HEK293 (cell line): ENCODE measurements at regions not wholly inside any gene's neighbourhood (a gene's known extent, or its start where the extent isn't known, plus 50 kb on each side); places are given as distances from the start of the nearest gene placed in this dataset.

Source experiments
- CTCF ChIA-PET: fragments of 350-600 bp; formaldehyde crosslinking; extraction: SDS; loops from one replicate; lab custom pipeline; 2021; ENCODE audit warnings: antibody characterized with exemption; lab: Yijun Ruan, JAX
- POLR2A ChIA-PET: fragments of 300-600 bp; formaldehyde crosslinking; extraction: SDS; loops from one replicate; lab custom pipeline; 2020; ENCODE audit warnings: antibody characterized with exemption, inconsistent platforms; lab: Yijun Ruan, JAX
- H3K27ac ChIP-seq: fragments of 200-500 bp; sonication (Bioruptor generic); 2 replicates; pipeline ENCODE4 v1.5.1; 2014; ENCODE audit warnings: low read depth, low read length, control low read depth, inconsistent platforms; ENCODE audit errors: extremely low read depth
- H3K36me3 ChIP-seq, 2 experiments: fragments of 200-500 bp in 1 of 2; sonication (Bioruptor generic) in 1 of 2; 1 replicate in 1 of 2; 2 replicates in 1 of 2; pipeline ENCODE4 v1.5.1; 2014 to 2017; ENCODE audit warnings: inconsistent platforms in 2 of 2, low read length in 2 of 2; ENCODE audit not compliant: control insufficient read depth in 2 of 2, insufficient read depth in 1 of 2
- H3K4me1 ChIP-seq: fragments of 200-500 bp; sonication (Bioruptor generic); 2 replicates; pipeline ENCODE4 v1.5.1; 2014; ENCODE audit warnings: mild to moderate bottlenecking, low read length, inconsistent platforms; ENCODE audit not compliant: control insufficient read depth, insufficient read depth
- H3K4me3 ChIP-seq: 2 replicates; pipeline ENCODE4 v1.5.1; 2011; ENCODE audit warnings: low read depth, mild to moderate bottlenecking, control low read depth, low read length, moderate library complexity
- H3K9me3 ChIP-seq: fragments of 200-500 bp; sonication (Bioruptor generic); 2 replicates; pipeline ENCODE4 v1.5.1; 2014; ENCODE audit warnings: low read depth, low read length, inconsistent platforms; ENCODE audit not compliant: control insufficient read depth, insufficient read depth
- BCL11A ChIP-seq: fragments of 450-650 bp; formaldehyde crosslinking; IDR thresholded peaks from 2 replicates; pipeline ENCODE4 v1.5.1; 2016; ENCODE audit warnings: low read depth, missing biosample characterization, missing genetic modification characterization
- HOXA7 ChIP-seq: sonication (generic); formaldehyde crosslinking; IDR thresholded peaks from 2 replicates; pipeline ENCODE4 v1.8.1; 2022; ENCODE audit warnings: missing genetic modification reagents, borderline replicate concordance
- HOXC10 ChIP-seq: sonication (generic); formaldehyde crosslinking; IDR thresholded peaks from 2 replicates; pipeline ENCODE4 v1.8.1; 2023; ENCODE audit warnings: mild to moderate bottlenecking, missing genetic modification reagents
- KLF1 ChIP-seq: fragments of 450-650 bp; formaldehyde crosslinking; IDR thresholded peaks from 2 replicates; pipeline ENCODE4 v1.5.1; 2016; ENCODE audit warnings: missing biosample characterization, missing genetic modification characterization
- MEIS1 ChIP-seq: sonication (generic); formaldehyde crosslinking; IDR thresholded peaks from 2 replicates; pipeline ENCODE4 v1.8.1; 2022; ENCODE audit warnings: missing genetic modification reagents, mild to moderate bottlenecking, borderline replicate concordance
- OVOL3 ChIP-seq: fragments of 450-650 bp; formaldehyde crosslinking; IDR thresholded peaks from 2 replicates; pipeline ENCODE4 v1.5.1; 2016; ENCODE audit warnings: missing biosample characterization, missing genetic modification characterization
- YY1 ChIP-seq: fragments of 450-650 bp; formaldehyde crosslinking; IDR thresholded peaks from 2 replicates; pipeline ENCODE4 v1.5.1; 2018; ENCODE audit warnings: missing biosample characterization, missing genetic modification characterization
- ZBTB17 ChIP-seq: fragments of 450-650 bp; formaldehyde crosslinking; IDR thresholded peaks from 2 replicates; pipeline ENCODE4 v1.5.1; 2016; ENCODE audit warnings: missing biosample characterization, missing genetic modification characterization
- ZFP37 ChIP-seq: fragments of 450-650 bp; formaldehyde crosslinking; IDR thresholded peaks from 2 replicates; pipeline ENCODE4 v1.5.1; 2016; ENCODE audit warnings: missing biosample characterization, missing genetic modification characterization
- ZNF112 ChIP-seq: fragments of 450-650 bp; formaldehyde crosslinking; IDR thresholded peaks from 2 replicates; pipeline ENCODE4 v1.5.0; 2017; ENCODE audit warnings: missing biosample characterization, missing genetic modification characterization
- ZNF146 ChIP-seq: fragments of 450-650 bp; formaldehyde crosslinking; IDR thresholded peaks from 2 replicates; pipeline ENCODE4 v1.5.1; 2016; ENCODE audit warnings: missing biosample characterization, missing genetic modification characterization
- ZNF157 ChIP-seq: fragments of 450-650 bp; formaldehyde crosslinking; IDR thresholded peaks from 2 replicates; pipeline ENCODE4 v1.5.1; 2016; ENCODE audit warnings: missing biosample characterization, missing genetic modification characterization
- ZNF211 ChIP-seq: fragments of 450-650 bp; formaldehyde crosslinking; IDR thresholded peaks from 2 replicates; pipeline ENCODE4 v1.5.1; 2016; ENCODE audit warnings: low read depth, missing biosample characterization, missing genetic modification characterization
- ZNF223 ChIP-seq: fragments of 450-650 bp; formaldehyde crosslinking; IDR thresholded peaks from 2 replicates; pipeline ENCODE4 v1.5.1; 2016; ENCODE audit warnings: missing biosample characterization, missing genetic modification characterization
- ZNF23 ChIP-seq: fragments of 450-650 bp; formaldehyde crosslinking; IDR thresholded peaks from 2 replicates; pipeline ENCODE4 v1.5.1; 2016; ENCODE audit warnings: missing biosample characterization, missing genetic modification characterization, borderline replicate concordance
- ZNF248 ChIP-seq: fragments of 450-650 bp; formaldehyde crosslinking; IDR thresholded peaks from 2 replicates; pipeline ENCODE4 v1.5.1; 2017; ENCODE audit warnings: missing biosample characterization, missing genetic modification characterization
- ZNF335 ChIP-seq: fragments of 450-650 bp; formaldehyde crosslinking; conservative IDR thresholded peaks from 2 replicates; pipeline ENCODE4 v1.5.1; 2016; ENCODE audit warnings: missing biosample characterization, missing genetic modification characterization
- ZNF394 ChIP-seq: fragments of 450-650 bp; formaldehyde crosslinking; IDR thresholded peaks from 2 replicates; pipeline ENCODE4 v1.5.1; 2016; ENCODE audit warnings: missing biosample characterization, missing genetic modification characterization, mild to moderate bottlenecking, moderate library complexity, borderline replicate concordance
- ZNF48 ChIP-seq: fragments of 450-650 bp; formaldehyde crosslinking; IDR thresholded peaks from 2 replicates; pipeline ENCODE4 v1.5.1; 2016; ENCODE audit warnings: missing biosample characterization, missing genetic modification characterization
- ZNF548 ChIP-seq: fragments of 450-650 bp; formaldehyde crosslinking; IDR thresholded peaks from 2 replicates; pipeline ENCODE4 v1.5.1; 2016; ENCODE audit warnings: missing biosample characterization, missing genetic modification characterization
- ZNF549 ChIP-seq: fragments of 450-650 bp; IDR thresholded peaks from 2 replicates; pipeline ENCODE4 v1.5.1; 2018; ENCODE audit warnings: missing biosample characterization, missing genetic modification characterization, mild to moderate bottlenecking, inconsistent platforms, moderate library complexity
- ZNF560 ChIP-seq: fragments of 450-650 bp; formaldehyde crosslinking; IDR thresholded peaks from 2 replicates; pipeline ENCODE4 v1.5.1; 2017; ENCODE audit warnings: missing biosample characterization, missing genetic modification characterization, borderline replicate concordance
- ZNF571 ChIP-seq: fragments of 450-650 bp; formaldehyde crosslinking; IDR thresholded peaks from 2 replicates; pipeline ENCODE4 v1.5.0; 2017; ENCODE audit warnings: missing biosample characterization, missing genetic modification characterization
- ZNF600 ChIP-seq: fragments of 450-650 bp; formaldehyde crosslinking; IDR thresholded peaks from 2 replicates; pipeline ENCODE4 v1.5.1; 2016; ENCODE audit warnings: missing biosample characterization, missing genetic modification characterization
- ZNF610 ChIP-seq: fragments of 450-650 bp; formaldehyde crosslinking; IDR thresholded peaks from 2 replicates; pipeline ENCODE4 v1.5.1; 2016; ENCODE audit warnings: missing biosample characterization, missing genetic modification characterization, borderline replicate concordance
- ZNF629 ChIP-seq: fragments of 450-650 bp; formaldehyde crosslinking; IDR thresholded peaks from 2 replicates; pipeline ENCODE4 v1.5.1; 2017; ENCODE audit warnings: missing biosample characterization, missing genetic modification characterization
- ZNF660 ChIP-seq: fragments of 450-650 bp; IDR thresholded peaks from 2 replicates; pipeline ENCODE4 v1.5.1; 2018; ENCODE audit warnings: missing biosample characterization, mild to moderate bottlenecking, missing genetic modification characterization
- ZNF777 ChIP-seq: fragments of 450-650 bp; formaldehyde crosslinking; IDR thresholded peaks from 2 replicates; pipeline ENCODE4 v1.5.1; 2017; ENCODE audit warnings: missing biosample characterization, missing genetic modification characterization, borderline replicate concordance
- ZNF837 ChIP-seq: fragments of 450-650 bp; formaldehyde crosslinking; IDR thresholded peaks from 2 replicates; pipeline ENCODE4 v1.5.1; 2016; ENCODE audit warnings: missing biosample characterization, missing genetic modification characterization
- TF ChIP-seq, protein P1 (sequence below): fragments of 450-650 bp; formaldehyde crosslinking; IDR thresholded peaks from 2 replicates; pipeline ENCODE4 v1.5.1; 2017; ENCODE audit warnings: missing biosample characterization, missing genetic modification characterization
- TF ChIP-seq, protein P2 (sequence below): sonication (generic); formaldehyde crosslinking; IDR thresholded peaks from 2 replicates; pipeline ENCODE4 v1.8.1; 2022; ENCODE audit warnings: mild to moderate bottlenecking, moderate library complexity, missing genetic modification reagents
- TF ChIP-seq, protein P3 (sequence below): fragments of 450-650 bp; formaldehyde crosslinking; IDR thresholded peaks from 2 replicates; pipeline ENCODE4 v1.5.1; 2017; ENCODE audit warnings: missing biosample characterization, missing genetic modification characterization

DNA sequence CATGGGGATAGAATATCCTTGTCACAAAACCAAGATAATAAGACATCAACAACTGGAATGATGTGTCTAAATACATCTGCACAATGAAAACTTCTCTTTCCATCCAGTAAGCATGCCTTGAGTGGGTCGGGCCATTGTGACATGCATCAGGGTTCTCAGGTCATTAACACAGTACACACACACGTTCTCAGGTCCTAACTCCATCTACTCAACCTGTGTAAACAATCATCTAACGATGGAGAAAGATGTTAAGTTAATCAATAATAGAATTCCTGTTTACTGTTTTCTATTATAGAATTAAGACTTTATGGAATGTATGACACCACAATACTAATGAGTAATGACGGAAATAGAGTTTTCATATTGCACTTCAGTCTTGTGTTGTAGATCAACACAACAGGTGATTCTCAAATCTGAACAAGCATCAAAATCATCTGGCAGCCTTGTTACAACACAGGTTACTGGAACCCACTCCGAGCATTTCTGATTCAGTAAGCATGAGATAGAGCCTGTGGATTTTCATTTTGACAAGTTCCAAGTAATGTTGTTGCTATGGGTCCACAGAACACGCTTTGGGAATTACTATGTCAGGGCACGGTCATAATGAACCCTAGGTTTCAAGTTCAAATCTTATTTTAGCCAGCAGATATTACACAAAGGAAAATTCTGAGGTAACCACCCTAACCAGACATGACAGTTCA, 315.8 kb upstream of the TEX13C start (continued):
- TF ChIP-seq, protein P1, sequence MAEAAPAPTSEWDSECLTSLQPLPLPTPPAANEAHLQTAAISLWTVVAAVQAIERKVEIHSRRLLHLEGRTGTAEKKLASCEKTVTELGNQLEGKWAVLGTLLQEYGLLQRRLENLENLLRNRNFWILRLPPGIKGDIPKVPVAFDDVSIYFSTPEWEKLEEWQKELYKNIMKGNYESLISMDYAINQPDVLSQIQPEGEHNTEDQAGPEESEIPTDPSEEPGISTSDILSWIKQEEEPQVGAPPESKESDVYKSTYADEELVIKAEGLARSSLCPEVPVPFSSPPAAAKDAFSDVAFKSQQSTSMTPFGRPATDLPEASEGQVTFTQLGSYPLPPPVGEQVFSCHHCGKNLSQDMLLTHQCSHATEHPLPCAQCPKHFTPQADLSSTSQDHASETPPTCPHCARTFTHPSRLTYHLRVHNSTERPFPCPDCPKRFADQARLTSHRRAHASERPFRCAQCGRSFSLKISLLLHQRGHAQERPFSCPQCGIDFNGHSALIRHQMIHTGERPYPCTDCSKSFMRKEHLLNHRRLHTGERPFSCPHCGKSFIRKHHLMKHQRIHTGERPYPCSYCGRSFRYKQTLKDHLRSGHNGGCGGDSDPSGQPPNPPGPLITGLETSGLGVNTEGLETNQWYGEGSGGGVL = no peak
- TF ChIP-seq ZNF600 (tag by site-specific recombination) = no peak
- no peak for TF ChIP-seq BCL11A
- TF ChIP-seq ZNF335 = no peak
- TF ChIP-seq, protein P2, sequence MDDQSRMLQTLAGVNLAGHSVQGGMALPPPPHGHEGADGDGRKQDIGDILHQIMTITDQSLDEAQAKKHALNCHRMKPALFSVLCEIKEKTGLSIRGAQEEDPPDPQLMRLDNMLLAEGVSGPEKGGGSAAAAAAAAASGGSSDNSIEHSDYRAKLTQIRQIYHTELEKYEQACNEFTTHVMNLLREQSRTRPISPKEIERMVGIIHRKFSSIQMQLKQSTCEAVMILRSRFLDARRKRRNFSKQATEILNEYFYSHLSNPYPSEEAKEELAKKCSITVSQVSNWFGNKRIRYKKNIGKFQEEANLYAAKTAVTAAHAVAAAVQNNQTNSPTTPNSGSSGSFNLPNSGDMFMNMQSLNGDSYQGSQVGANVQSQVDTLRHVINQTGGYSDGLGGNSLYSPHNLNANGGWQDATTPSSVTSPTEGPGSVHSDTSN (CRISPR knock-in tag) = no peak

DNA sequence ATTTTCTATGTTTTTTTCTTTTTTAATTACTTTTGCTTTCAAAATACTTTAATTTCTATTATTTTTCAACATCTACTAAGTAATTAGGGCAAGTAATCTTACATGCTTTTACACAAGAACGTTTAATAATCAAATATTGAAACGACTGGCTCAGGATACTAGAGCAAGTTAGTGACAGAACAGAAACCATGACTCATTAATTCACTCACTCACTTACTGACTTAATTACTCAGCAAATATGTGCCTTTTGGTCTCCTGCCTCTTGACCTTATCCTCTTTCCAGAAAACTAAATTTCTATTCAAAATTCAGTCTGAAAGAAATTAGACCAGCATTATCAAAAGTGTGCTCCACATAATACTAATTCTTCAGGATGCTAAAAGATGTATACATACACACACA, 314.9 kb upstream of the TEX13C start:
- Histone ChIP-seq H3K4me1 (no peaks in the 10 kb centered on the region), H3K27ac (no peak overlapping the region), H3K36me3 (no peaks in the 10 kb centered on the region), H3K9me3 (no peaks in the 10 kb centered on the region), H3K4me3 (no peak overlapping the region)
- ChIA-PET CTCF (no interaction called here), POLR2A (no interaction called here)
- TF ChIP-seq ZBTB17 (tag by site-specific recombination) = no peak
- TF ChIP-seq, protein P3, sequence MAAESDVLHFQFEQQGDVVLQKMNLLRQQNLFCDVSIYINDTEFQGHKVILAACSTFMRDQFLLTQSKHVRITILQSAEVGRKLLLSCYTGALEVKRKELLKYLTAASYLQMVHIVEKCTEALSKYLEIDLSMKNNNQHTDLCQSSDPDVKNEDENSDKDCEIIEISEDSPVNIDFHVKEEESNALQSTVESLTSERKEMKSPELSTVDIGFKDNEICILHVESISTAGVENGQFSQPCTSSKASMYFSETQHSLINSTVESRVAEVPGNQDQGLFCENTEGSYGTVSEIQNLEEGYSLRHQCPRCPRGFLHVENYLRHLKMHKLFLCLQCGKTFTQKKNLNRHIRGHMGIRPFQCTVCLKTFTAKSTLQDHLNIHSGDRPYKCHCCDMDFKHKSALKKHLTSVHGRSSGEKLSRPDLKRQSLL (tag by site-specific recombination) = no peak
- TF ChIP-seq YY1 (tag by site-specific recombination) = no peak
- TF ChIP-seq ZNF548 (tag by site-specific recombination) = no peak
- no peak for TF ChIP-seq ZNF157
- TF ChIP-seq ZNF777 (tag by site-specific recombination) = no peak
- TF ChIP-seq ZNF610 (tag by site-specific recombination) = no peak
- no peak for TF ChIP-seq ZFP37 (tag by site-specific recombination)
- TF ChIP-seq ZNF23 = no peak
- TF ChIP-seq ZNF549 (tag by site-specific recombination) = no peak
- no peak for TF ChIP-seq HOXA7
- TF ChIP-seq ZNF660 (tag by site-specific recombination) = no peak
- no peak for TF ChIP-seq ZNF48 (tag by site-specific recombination)
- TF ChIP-seq ZNF560 = no peak
- no peak for TF ChIP-seq ZNF248 (tag by site-specific recombination)
- no peak for TF ChIP-seq ZNF112 (tag by site-specific recombination)
- no peak for TF ChIP-seq OVOL3 (tag by site-specific recombination)
- no peak for TF ChIP-seq KLF1 (tag by site-specific recombination)

DNA sequence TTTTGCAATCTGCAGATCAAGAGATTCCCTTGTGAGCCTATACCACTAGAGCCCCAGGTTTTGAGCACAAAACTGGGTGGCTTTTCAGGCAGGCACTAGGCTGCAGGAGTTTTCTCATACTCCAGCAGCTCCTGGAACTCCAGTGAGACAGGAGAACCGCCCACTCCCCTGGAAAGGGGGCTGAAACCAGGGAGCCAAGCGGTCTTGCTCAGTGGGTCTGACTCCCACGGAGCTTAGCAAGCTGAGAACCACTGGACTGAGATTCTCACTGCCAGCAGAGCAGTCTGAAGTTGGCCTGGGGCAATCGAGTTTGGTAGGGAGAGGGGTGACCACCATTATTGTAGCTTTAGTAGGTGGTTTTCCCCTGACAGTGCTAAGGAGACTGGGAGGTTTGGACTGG, 313.8 kb upstream of the TEX13C start:
- Histone ChIP-seq H3K4me1 (no peaks in the 10 kb centered on the region), H3K27ac (no peak overlapping the region), H3K36me3 (no peaks in the 10 kb centered on the region), H3K9me3 (no peaks in the 10 kb centered on the region)
- TF ChIP-seq ZNF223 (tag by site-specific recombination) (no peak), ZNF211 (tag by site-specific recombination) (no peak), ZNF629 (no peak), HOXC10 (CRISPR knock-in tag) (no peak), MEIS1 (CRISPR knock-in tag) (no peak), ZNF837 (tag by site-specific recombination) (no peak), ZNF394 (tag by site-specific recombination) (no peak), ZNF146 (no peak), ZNF571 (tag by site-specific recombination) (no peak)
- TF ChIP-seq, all 188 proteins: peak for 0
- ChIA-PET POLR2A (no interaction called here), CTCF (no interaction called here)
- H3K4me3 ChIP-seq = no peak overlapping the region
